ENCODE measurements at regions not wholly inside any gene's neighbourhood (a gene's known extent, or its start where the extent isn't known, plus 50 kb on each side); places are given as distances from the start of the nearest gene placed in this dataset.

DNA sequence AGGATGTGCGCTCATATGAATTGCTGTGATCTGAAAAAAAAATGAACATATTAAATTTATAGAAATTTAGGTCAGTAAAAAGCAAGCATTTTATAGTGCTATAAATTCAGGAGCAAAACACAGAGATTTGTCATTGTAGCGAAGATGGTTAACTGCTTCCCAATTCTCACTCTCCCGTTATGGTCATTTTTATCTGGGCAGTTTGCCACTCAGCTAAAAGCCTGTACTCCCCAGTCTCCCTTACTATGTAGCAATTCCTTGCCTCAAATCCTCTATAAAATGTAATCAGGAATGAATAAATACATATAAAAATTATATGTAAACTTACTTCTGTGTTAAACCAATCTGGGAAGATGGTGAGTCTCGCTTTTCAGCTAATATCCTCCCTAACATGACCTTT, 471.5 kb downstream of the HINT1 start:
- H3K27me3 ChIP-seq (ENCODE audit: insufficient read depth, low read length) = no peaks in the 10 kb centered on the region
- intact Hi-C loops (cut with micrococcal nuclease) = loop anchor here (2.0 kb wide), 1 partner anchor 495 kb away; no protein-coding TSS in a partner anchor
- no peaks in the 10 kb centered on the region for H3K9me3 ChIP-seq (ENCODE audit: control insufficient read depth in 1 of 2, insufficient read depth in 1 of 2, low read depth in 1 of 2, low read length in 2 of 2)
- no peaks in the 10 kb centered on the region for H3K9me2 ChIP-seq (ENCODE audit: insufficient read depth)
- no peak overlapping the region for H2AFZ ChIP-seq (ENCODE audit: low read depth, low read length, poor library complexity, severe bottlenecking)
- no peaks in the 10 kb centered on the region for H3K36me3 ChIP-seq (ENCODE audit: control insufficient read depth in 1 of 2, insufficient read depth in 2 of 2, low read length in 2 of 2)
- no peak for DNase-seq (ENCODE audit: low read depth, low spot score)
- no peak for ATAC-seq
- TF ChIP-seq, protein P1, sequence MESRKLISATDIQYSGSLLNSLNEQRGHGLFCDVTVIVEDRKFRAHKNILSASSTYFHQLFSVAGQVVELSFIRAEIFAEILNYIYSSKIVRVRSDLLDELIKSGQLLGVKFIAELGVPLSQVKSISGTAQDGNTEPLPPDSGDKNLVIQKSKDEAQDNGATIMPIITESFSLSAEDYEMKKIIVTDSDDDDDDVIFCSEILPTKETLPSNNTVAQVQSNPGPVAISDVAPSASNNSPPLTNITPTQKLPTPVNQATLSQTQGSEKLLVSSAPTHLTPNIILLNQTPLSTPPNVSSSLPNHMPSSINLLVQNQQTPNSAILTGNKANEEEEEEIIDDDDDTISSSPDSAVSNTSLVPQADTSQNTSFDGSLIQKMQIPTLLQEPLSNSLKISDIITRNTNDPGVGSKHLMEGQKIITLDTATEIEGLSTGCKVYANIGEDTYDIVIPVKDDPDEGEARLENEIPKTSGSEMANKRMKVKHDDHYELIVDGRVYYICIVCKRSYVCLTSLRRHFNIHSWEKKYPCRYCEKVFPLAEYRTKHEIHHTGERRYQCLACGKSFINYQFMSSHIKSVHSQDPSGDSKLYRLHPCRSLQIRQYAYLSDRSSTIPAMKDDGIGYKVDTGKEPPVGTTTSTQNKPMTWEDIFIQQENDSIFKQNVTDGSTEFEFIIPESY (IDR thresholded peaks at IDR 0.05; ENCODE audit: extremely low read depth, insufficient replicate concordance, low read length) = no peak
- TF ChIP-seq CBX3 (IDR thresholded peaks at IDR 0.05; ENCODE audit: low read depth) (no peak), POLR2AphosphoS5 (IDR thresholded peaks at IDR 0.05; ENCODE audit: low read depth, low read length) (no peak), EZH2phosphoT487 (IDR thresholded peaks at IDR 0.05; ENCODE audit: borderline replicate concordance) (no peak), ZNF274 (IDR thresholded peaks at IDR 0.05; ENCODE audit: low read depth, low read length) (no peak), RAD21 (IDR thresholded peaks at IDR 0.05; ENCODE audit: low read depth) (no peak), SRF (IDR thresholded peaks at IDR 0.05; ENCODE audit: low read depth) (no peak), JUND (IDR thresholded peaks at IDR 0.05) (no peak), TCF7L2 (IDR thresholded peaks at IDR 0.05; ENCODE audit: borderline replicate concordance, extremely low read depth, insufficient read depth, insufficient read length) (no peak), SP1 (IDR thresholded peaks at IDR 0.05; ENCODE audit: low read depth) (no peak), ELF1 (IDR thresholded peaks at IDR 0.05; ENCODE audit: borderline replicate concordance, low read depth) (no peak), EZH2 (IDR thresholded peaks at IDR 0.05) (no peak)
- H3K9ac ChIP-seq (ENCODE audit: low read length) = no peak overlapping the region
- BruUV-seq (replicated peaks) = no TSS peak
- H3K79me2 ChIP-seq (ENCODE audit: insufficient read depth, low read length) = no peaks in the 10 kb centered on the region
- ChIA-PET RAD21 (ENCODE audit: low non-redundant PET in 1 of 2, low total read pairs in 2 of 2, uncharacterized antibody in 2 of 2, unreplicated experiment in 2 of 2) (no interaction called here), POLR2A (no interaction called here), CTCF (no interaction called here)
- H3K27ac ChIP-seq (ENCODE audit: low read depth, low read length) = no peak overlapping the region
- H3K4me2 ChIP-seq (ENCODE audit: low read length) = no peak overlapping the region
- no peaks in the 10 kb centered on the region for H4K20me1 ChIP-seq (ENCODE audit: insufficient read depth)
- H3K4me1 ChIP-seq (ENCODE audit: control insufficient read depth in 1 of 2, insufficient read depth in 2 of 2, low read length in 2 of 2) = no peaks in the 10 kb centered on the region
- H3K4me3 ChIP-seq (replicated peaks in 1 of 2; ENCODE audit: low read depth in 1 of 2, low read length in 2 of 2) = no peak overlapping the region

All from HCT116 (cell line).